ENCODE measurements at regions not wholly inside any gene's neighbourhood (a gene's known extent, or its start where the extent isn't known, plus 50 kb on each side); places are given as distances from the start of the nearest gene placed in this dataset.

DNA sequence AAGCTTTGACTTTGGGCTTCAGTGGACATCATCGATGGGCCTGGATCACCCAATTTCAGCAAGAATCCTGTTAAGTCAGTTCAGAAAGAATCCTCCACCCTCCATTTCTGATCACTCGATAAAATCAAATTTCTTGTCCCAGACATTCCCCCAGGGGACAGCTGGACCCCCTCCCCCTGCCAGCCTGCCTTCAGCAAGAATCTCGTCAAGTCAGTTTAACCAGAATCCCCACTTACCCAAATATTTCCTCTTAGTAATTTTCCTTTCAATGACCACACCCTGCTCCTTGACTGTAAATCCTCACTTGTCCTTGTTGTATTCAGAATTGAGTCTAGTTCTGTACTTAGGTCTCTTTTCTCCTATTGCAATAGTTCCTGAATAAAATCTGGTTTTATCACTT, 766.9 kb downstream of the XPNPEP1 start:
- H3K4me3 ChIP-seq (ENCODE audit: low read depth, low read length): no peak overlapping the region
- TF ChIP-seq, protein P1, sequence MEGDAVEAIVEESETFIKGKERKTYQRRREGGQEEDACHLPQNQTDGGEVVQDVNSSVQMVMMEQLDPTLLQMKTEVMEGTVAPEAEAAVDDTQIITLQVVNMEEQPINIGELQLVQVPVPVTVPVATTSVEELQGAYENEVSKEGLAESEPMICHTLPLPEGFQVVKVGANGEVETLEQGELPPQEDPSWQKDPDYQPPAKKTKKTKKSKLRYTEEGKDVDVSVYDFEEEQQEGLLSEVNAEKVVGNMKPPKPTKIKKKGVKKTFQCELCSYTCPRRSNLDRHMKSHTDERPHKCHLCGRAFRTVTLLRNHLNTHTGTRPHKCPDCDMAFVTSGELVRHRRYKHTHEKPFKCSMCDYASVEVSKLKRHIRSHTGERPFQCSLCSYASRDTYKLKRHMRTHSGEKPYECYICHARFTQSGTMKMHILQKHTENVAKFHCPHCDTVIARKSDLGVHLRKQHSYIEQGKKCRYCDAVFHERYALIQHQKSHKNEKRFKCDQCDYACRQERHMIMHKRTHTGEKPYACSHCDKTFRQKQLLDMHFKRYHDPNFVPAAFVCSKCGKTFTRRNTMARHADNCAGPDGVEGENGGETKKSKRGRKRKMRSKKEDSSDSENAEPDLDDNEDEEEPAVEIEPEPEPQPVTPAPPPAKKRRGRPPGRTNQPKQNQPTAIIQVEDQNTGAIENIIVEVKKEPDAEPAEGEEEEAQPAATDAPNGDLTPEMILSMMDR (conservative IDR thresholded peaks at IDR 0.05; ENCODE audit: low read depth, low read length): no peak
- no peak for DNase-seq (ENCODE audit: low read depth)

DNA sequence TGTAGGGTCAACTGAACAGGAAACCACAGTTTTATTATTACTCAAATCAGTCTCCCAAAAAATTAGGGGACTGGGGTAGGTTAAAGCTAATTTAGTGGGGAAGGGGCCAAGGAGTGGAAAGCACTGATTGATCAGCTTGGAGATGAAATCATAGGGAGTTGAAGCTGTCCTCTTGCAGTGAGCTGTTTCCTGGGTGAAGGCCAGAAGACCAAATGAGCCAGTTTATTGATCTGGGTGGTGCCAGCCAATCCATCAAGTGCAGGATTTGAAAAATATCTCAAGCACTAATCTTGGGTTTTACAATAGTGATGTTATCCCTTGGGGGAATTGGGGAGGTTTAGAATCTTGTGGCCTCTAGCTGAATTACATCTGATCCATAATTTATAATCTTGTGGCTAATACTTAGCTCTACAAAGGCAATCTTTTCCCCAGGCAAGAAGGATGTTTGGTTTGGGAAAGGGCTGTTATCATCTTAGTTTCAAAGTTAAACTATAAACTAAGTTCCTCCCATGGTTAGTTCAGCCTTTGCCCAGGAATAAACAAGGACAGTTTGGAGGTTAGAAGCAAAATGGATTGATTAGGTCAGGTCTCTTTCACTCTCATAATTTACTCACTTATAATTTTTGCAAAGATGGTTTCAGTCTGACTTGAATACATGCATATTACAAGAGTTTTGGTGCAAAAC, 773.5 kb downstream of the XPNPEP1 start:
- H3K4me3 ChIP-seq (ENCODE audit: low read depth, low read length): no peak overlapping the region
- TF ChIP-seq, protein P1 (conservative IDR thresholded peaks at IDR 0.05; ENCODE audit: low read depth, low read length): no peak
- DNase-seq (ENCODE audit: low read depth): no peak

DNA sequence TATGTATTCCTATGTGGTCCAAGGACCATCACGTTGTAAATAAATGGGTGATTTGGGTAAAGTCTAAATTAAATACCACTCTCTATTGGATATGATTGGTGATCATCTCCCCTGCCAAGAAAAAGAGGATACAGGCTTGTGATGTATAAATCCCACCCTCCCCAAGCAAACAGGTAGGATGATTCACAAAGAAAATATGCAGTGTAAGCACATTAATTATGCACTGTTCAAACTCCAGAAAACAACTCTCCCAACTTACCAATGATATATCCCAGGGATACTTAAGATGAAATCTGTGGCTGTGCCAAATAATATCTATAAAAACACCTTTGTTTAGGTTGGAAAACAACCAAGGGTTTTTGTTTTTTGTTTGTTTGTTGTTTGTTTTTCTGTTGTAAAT, 795.9 kb downstream of the XPNPEP1 start:
- TF ChIP-seq, protein P1 (conservative IDR thresholded peaks at IDR 0.05; ENCODE audit: low read depth, low read length): no peak
- no peak for DNase-seq (ENCODE audit: low read depth)
- H3K4me3 ChIP-seq (ENCODE audit: low read depth, low read length): no peak overlapping the region

DNA sequence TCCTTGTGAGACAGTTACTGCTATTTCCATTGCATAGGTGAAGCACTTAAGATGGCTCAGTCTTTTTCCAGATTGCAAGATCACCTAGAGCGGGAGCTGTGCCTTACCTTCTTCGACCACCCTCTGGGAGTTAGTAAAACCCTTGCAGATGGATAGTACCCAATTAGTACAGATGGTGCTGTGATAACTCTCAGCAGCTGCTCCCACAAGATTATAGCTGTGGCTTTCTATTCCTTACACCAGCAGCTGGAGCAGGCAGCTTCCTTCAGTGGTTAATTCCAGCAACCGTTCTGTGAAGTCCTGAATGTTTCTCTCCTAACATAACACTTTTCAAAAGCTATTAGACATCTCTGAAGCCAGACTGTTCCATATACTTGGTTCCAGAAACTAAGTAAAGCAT, 796.8 kb downstream of the XPNPEP1 start:
- TF ChIP-seq, protein P1 (conservative IDR thresholded peaks at IDR 0.05; ENCODE audit: low read depth, low read length): no peak
- DNase-seq (ENCODE audit: low read depth): no peak
- no peak overlapping the region for H3K4me3 ChIP-seq (ENCODE audit: low read depth, low read length)

DNA sequence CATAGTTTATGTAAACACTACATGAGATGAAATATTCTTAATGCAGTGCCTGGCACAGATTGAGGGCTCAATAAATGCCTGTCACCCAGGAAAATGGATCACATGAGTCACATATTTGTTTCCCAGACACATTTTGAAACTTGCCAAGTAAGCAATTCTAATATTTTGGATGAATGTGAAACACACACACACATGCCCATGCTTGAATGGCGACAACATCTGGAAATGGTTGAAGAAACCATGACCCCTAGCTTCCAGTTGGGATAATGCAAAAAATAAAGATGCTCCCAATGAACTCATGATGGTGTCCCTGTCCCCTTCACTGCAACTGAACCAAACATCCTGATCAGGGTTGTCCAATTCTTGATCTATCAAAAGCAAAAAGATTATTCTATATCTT, 797.3 kb downstream of the XPNPEP1 start:
- TF ChIP-seq, protein P1 (conservative IDR thresholded peaks at IDR 0.05; ENCODE audit: low read depth, low read length): no peak
- H3K4me3 ChIP-seq (ENCODE audit: low read depth, low read length): no peak overlapping the region
- DNase-seq (ENCODE audit: low read depth): no peak

DNA sequence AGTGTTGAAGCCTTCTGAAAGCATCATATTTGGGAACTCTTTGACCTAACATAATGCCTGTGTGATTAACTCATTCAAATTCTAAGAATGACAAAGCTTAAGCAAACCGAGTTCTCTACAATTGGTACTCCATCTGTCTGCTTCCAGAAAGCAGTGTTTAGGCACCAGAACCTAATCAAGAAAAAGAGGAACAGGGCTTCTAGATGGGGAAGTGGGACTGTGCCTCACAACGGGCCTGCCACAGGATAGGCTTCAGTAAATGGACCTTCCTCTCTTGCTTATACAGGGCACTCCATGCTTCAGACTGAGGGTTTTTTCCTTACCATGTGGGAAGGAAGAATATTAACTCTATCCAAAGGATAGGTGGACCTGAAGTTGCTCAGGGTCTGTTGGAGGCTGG, 808.1 kb downstream of the XPNPEP1 start:
- H3K4me3 ChIP-seq (ENCODE audit: low read depth, low read length): no peak overlapping the region
- TF ChIP-seq, protein P1 (conservative IDR thresholded peaks at IDR 0.05; ENCODE audit: low read depth, low read length): no peak
- no peak for DNase-seq (ENCODE audit: low read depth)

DNA sequence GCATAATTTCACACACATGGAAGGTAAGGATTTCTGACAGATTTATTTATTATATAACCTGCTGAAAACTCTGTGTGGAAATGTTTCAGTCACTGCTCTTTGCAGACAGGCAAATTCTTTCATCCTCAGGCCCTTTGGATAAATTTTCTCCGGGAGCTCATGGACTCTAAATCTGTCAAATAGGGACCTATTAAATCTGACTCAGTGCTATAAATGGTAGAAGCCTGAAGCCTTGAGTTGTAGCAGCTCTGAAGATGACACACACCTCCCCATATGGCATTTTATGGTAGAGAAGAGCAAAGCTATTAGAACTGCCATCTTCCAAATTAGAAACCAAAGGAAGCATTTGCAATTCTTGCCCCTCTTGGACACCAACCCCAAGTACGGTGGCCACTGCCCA, 808.7 kb downstream of the XPNPEP1 start:
- no peak overlapping the region for H3K4me3 ChIP-seq (ENCODE audit: low read depth, low read length)
- no peak for DNase-seq (ENCODE audit: low read depth)
- TF ChIP-seq, protein P1 (conservative IDR thresholded peaks at IDR 0.05; ENCODE audit: low read depth, low read length): no peak
